ENCODE measurements at regions not wholly inside any gene's neighbourhood (a gene's known extent, or its start where the extent isn't known, plus 50 kb on each side); places are given as distances from the start of the nearest gene placed in this dataset.
"Not testable (repeated sequence)": the region's sequence is repeated elsewhere in the genome, so short reads cannot be mapped to it uniquely, and the experiment has no call there.

DNA sequence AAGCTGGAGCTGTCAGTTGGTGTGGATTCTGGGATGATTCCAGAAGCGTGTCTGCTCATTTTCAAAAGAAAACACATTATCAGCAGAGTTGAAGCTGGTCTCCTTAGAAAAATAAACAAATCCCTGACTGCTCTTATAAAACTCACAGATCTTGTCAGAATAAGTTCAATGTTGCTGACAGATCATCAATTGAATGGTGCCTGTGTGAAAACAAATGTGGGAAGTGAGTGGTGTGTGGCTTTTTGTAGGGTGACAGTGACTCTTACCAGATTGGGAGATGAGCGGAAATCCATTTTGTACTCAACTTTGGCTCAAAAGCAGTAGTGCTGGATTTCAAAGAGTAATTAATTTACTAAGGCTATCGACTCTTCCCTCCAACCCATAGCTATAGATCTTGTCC is 807.8 kb downstream of the RAPGEF2 start:
- TF ChIP-seq, protein P1, sequence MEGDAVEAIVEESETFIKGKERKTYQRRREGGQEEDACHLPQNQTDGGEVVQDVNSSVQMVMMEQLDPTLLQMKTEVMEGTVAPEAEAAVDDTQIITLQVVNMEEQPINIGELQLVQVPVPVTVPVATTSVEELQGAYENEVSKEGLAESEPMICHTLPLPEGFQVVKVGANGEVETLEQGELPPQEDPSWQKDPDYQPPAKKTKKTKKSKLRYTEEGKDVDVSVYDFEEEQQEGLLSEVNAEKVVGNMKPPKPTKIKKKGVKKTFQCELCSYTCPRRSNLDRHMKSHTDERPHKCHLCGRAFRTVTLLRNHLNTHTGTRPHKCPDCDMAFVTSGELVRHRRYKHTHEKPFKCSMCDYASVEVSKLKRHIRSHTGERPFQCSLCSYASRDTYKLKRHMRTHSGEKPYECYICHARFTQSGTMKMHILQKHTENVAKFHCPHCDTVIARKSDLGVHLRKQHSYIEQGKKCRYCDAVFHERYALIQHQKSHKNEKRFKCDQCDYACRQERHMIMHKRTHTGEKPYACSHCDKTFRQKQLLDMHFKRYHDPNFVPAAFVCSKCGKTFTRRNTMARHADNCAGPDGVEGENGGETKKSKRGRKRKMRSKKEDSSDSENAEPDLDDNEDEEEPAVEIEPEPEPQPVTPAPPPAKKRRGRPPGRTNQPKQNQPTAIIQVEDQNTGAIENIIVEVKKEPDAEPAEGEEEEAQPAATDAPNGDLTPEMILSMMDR (IDR thresholded peaks at IDR 0.05): no peak
- H3K9ac ChIP-seq: no peak overlapping the region
- H3K27me3 ChIP-seq (ENCODE audit: control insufficient read depth, insufficient read depth, low read length): no peaks in the 10 kb centered on the region
- no peaks in the 10 kb centered on the region for H3K79me2 ChIP-seq
- no peaks in the 10 kb centered on the region for H3K9me3 ChIP-seq (ENCODE audit: control insufficient read depth, low read length)
- H3K4me1 ChIP-seq: no peaks in the 10 kb centered on the region
- no peak overlapping the region for H3K4me2 ChIP-seq (ENCODE audit: low read length)
- H3K4me3 ChIP-seq (ENCODE audit: low read depth, low read length): no peak overlapping the region
- H3K27ac ChIP-seq: no peak overlapping the region
- H3K36me3 ChIP-seq (ENCODE audit: control insufficient read depth, insufficient read depth, low read length): no peaks in the 10 kb centered on the region
- H2AFZ ChIP-seq: no peak overlapping the region

DNA sequence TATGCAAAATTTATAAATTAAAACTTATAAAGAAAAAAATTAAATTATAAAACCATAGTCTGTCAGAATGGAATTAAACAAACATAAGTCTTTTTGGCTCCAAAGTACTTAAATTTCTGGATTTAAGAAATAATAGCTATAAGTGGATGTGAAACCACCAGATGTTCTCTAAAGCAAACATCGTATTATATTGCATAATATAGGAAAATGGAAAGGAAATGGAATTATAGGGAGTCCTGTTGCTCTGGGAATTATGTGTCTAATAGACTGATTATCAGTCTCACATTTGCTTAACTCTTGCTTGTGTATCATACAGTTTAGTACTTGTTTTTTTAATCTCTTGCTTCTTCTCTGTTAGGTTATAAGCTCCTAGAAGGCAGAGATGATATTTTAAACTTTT is 819.2 kb downstream of the RAPGEF2 start:
- H3K9ac ChIP-seq: no peak overlapping the region
- no peaks in the 10 kb centered on the region for H3K4me1 ChIP-seq
- H3K27ac ChIP-seq: no peak overlapping the region
- H3K79me2 ChIP-seq: no peaks in the 10 kb centered on the region
- H3K27me3 ChIP-seq (ENCODE audit: control insufficient read depth, insufficient read depth, low read length): no peaks in the 10 kb centered on the region
- H2AFZ ChIP-seq: no peak overlapping the region
- TF ChIP-seq, protein P1 (IDR thresholded peaks at IDR 0.05): no peak
- no peak overlapping the region for H3K4me2 ChIP-seq (ENCODE audit: low read length)
- no peaks in the 10 kb centered on the region for H3K36me3 ChIP-seq (ENCODE audit: control insufficient read depth, insufficient read depth, low read length)
- H3K9me3 ChIP-seq (ENCODE audit: control insufficient read depth, low read length): no peaks in the 10 kb centered on the region
- no peak overlapping the region for H3K4me3 ChIP-seq (ENCODE audit: low read depth, low read length)

DNA sequence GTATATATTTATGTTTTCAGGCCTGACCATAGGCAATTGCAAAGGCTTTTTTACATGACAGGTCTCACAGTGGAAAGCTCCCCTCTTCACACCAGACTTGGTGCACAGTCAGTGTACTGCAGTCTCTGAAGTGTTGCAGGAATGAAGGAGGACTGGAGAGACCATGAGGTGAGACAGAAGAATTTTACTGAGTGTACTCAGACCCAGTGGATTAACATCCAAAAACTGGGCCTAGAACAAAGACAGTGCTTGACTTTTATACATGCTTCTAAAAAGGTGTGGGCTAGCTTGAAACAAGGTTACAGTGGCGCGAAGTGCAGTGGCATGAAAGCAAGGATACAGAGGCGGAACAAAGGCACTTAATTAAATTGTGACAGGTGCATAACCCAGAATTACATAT is 822.9 kb downstream of the RAPGEF2 start:
- Histone ChIP-seq H3K4me2 (ENCODE audit: low read length) (no peak overlapping the region), H3K9ac (no peak overlapping the region), H3K79me2 (no peaks in the 10 kb centered on the region), H3K36me3 (ENCODE audit: control insufficient read depth, insufficient read depth, low read length) (no peaks in the 10 kb centered on the region), H3K9me3 (ENCODE audit: control insufficient read depth, low read length) (peaks cover 3% of the 10 kb centered on the region), H3K4me3 (ENCODE audit: low read depth, low read length) (no peak overlapping the region), H2AFZ (no peak overlapping the region), H3K27ac (no peak overlapping the region), H3K4me1 (no peaks in the 10 kb centered on the region), H3K27me3 (ENCODE audit: control insufficient read depth, insufficient read depth, low read length) (no peaks in the 10 kb centered on the region)
- TF ChIP-seq, protein P1 (IDR thresholded peaks at IDR 0.05): no peak

DNA sequence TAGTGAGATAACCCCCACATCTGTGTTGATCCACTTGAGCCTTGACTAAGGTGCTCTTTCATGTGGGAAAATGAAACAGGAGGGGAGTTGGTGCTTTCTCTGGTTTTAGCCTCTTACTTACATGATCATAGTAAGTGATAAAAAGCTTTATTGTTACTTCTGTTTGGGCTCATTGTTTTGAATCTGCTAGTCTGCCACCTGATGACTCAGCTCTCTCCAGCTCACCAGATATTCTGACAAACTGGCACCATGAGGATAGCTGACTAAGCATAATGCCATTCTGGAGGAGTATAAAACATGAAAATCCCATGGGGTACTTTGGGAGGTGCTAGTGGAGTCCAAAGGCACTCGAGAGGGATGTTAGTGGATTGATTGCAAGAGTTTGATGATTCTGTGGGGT is 824.0 kb downstream of the RAPGEF2 start:
- H3K9me3 ChIP-seq (ENCODE audit: control insufficient read depth, low read length): peaks cover 3% of the 10 kb centered on the region
- no peaks in the 10 kb centered on the region for H3K36me3 ChIP-seq (ENCODE audit: control insufficient read depth, insufficient read depth, low read length)
- no peak overlapping the region for H3K27ac ChIP-seq
- no peaks in the 10 kb centered on the region for H3K79me2 ChIP-seq
- H3K9ac ChIP-seq: no peak overlapping the region
- TF ChIP-seq, protein P1 (IDR thresholded peaks at IDR 0.05): no peak
- H3K4me1 ChIP-seq: no peaks in the 10 kb centered on the region
- H2AFZ ChIP-seq: no peak overlapping the region
- no peak overlapping the region for H3K4me3 ChIP-seq (ENCODE audit: low read depth, low read length)
- no peak overlapping the region for H3K4me2 ChIP-seq (ENCODE audit: low read length)
- H3K27me3 ChIP-seq (ENCODE audit: control insufficient read depth, insufficient read depth, low read length): no peaks in the 10 kb centered on the region

DNA sequence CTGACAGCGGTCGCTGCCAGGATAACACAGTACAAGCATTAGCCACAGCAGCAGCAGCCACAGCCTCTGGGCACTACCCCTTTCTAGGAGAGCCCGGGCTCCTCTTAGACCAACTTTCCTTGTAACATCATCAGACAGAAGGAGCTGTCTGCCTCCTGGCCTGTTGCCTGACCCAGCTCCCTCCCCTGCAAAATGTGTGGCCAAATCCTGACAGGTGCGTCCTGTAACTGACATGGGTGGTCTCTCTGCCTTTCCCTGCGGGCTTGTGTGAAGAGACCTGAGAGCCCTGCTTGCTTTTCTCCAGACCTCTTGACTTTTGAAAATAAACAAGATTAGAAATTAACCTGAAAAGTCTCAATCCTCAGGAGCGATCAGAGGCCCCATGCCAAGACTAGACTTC is 824.9 kb downstream of the RAPGEF2 start:
- TF ChIP-seq, protein P1 (IDR thresholded peaks at IDR 0.05): no peak

DNA sequence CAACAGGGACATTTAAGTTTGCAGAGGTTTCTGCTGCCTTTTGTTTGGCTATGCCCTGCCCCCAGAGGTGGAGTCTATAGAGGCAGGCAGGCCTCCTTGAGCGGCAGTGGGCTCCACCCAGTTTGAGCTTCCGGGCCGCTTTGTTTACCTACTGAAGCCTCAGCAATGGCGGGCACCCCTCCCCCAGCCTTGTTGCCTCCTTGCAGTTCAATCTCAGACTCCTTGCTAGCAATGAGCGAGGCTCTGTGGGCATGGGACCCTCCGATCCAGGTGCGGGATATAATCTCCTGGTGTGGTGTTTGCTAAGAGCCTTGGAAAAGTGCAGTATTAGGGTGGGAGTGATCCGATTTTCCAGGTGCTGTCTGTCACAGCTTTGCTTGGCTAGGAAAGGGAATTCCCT is 831.7 kb downstream of the RAPGEF2 start:
- H3K4me2 ChIP-seq (ENCODE audit: low read length); H3K79me2 ChIP-seq; H3K27me3 ChIP-seq (ENCODE audit: control insufficient read depth, insufficient read depth, low read length); H3K27ac ChIP-seq; H3K36me3 ChIP-seq (ENCODE audit: control insufficient read depth, insufficient read depth, low read length); H3K9ac ChIP-seq; H3K9me3 ChIP-seq (ENCODE audit: control insufficient read depth, low read length); H2AFZ ChIP-seq; H3K4me1 ChIP-seq; H3K4me3 ChIP-seq (ENCODE audit: low read depth, low read length): not testable (repeated sequence)

More for the DNA sequence above, 824.9 kb downstream of the RAPGEF2 start:
- no peaks in the 10 kb centered on the region for H3K36me3 ChIP-seq (ENCODE audit: control insufficient read depth, insufficient read depth, low read length)
- peaks cover 3% of the 10 kb centered on the region for H3K9me3 ChIP-seq (ENCODE audit: control insufficient read depth, low read length)
- no peaks in the 10 kb centered on the region for H3K27me3 ChIP-seq (ENCODE audit: control insufficient read depth, insufficient read depth, low read length)
- no peaks in the 10 kb centered on the region for H3K4me1 ChIP-seq
- H3K79me2 ChIP-seq: no peaks in the 10 kb centered on the region
- H3K4me3 ChIP-seq (ENCODE audit: low read depth, low read length): no peak overlapping the region
- no peak overlapping the region for H3K9ac ChIP-seq
- no peak overlapping the region for H3K27ac ChIP-seq
- H3K4me2 ChIP-seq (ENCODE audit: low read length): no peak overlapping the region
- H2AFZ ChIP-seq: no peak overlapping the region

All from parathyroid adenoma (tissue), 2 donors.